ENCODE measurements at regions not wholly inside any gene's neighbourhood (a gene's known extent, or its start where the extent isn't known, plus 50 kb on each side); places are given as distances from the start of the nearest gene placed in this dataset.
"Not testable (repeated sequence)": the region's sequence is repeated elsewhere in the genome, so short reads cannot be mapped to it uniquely, and the experiment has no call there.

- H3K4me1 Mint-ChIP-seq (ENCODE audit: low read depth), result peaks cover 2% of the 10 kb centered on the region
- no peak overlapping the region for H3K27ac Mint-ChIP-seq
- no peaks in the 10 kb centered on the region for H3K9me3 Mint-ChIP-seq
- H3K36me3 Mint-ChIP-seq (ENCODE audit: low read depth), result no peaks in the 10 kb centered on the region
- H3K27me3 Mint-ChIP-seq, result peaks cover 24% of the 10 kb centered on the region
- no peak overlapping the region for H3K4me3 Mint-ChIP-seq
- no peak for DNase-seq
Measured at GRCh38 chr12:58087423-58088127, 146.2 kb downstream of the ATP23 start.

GRCh38 chr12:58089588-58089987, 148.2 kb downstream of the ATP23 start:
- Mint-ChIP-seq H3K27ac (no peak overlapping the region), H3K4me1 (ENCODE audit: low read depth) (peaks cover 2% of the 10 kb centered on the region), H3K4me3 (no peak overlapping the region), H3K27me3 (peaks cover 24% of the 10 kb centered on the region), H3K36me3 (ENCODE audit: low read depth) (no peaks in the 10 kb centered on the region), H3K9me3 (no peaks in the 10 kb centered on the region)
- DNase-seq, result no peak

- no peak for DNase-seq
- Mint-ChIP-seq H3K36me3 (ENCODE audit: low read depth) (no peaks in the 10 kb centered on the region), H3K9me3 (no peaks in the 10 kb centered on the region), H3K27ac (no peak overlapping the region), H3K4me3 (no peak overlapping the region), H3K4me1 (ENCODE audit: low read depth) (peaks cover 2% of the 10 kb centered on the region), H3K27me3 (peaks cover 20% of the 10 kb centered on the region)
Measured at GRCh38 chr12:58090685-58091084, 149.3 kb downstream of the ATP23 start.

- Mint-ChIP-seq H3K27ac (no peak overlapping the region), H3K4me3 (no peak overlapping the region), H3K4me1 (ENCODE audit: low read depth) (no peaks in the 10 kb centered on the region), H3K27me3 (peaks cover 6% of the 10 kb centered on the region), H3K36me3 (ENCODE audit: low read depth) (no peaks in the 10 kb centered on the region), H3K9me3 (no peaks in the 10 kb centered on the region)
- DNase-seq, result no peak
Measured at GRCh38 chr12:58095002-58095401, 153.6 kb downstream of the ATP23 start.

GRCh38 chr12:58097741-58098140, 156.4 kb downstream of the ATP23 start:
- H3K27me3 Mint-ChIP-seq, result peaks cover 8% of the 10 kb centered on the region
- DNase-seq, result no peak
- H3K9me3 Mint-ChIP-seq, result no peaks in the 10 kb centered on the region
- H3K4me3 Mint-ChIP-seq, result no peak overlapping the region
- H3K36me3 Mint-ChIP-seq (ENCODE audit: low read depth), result no peaks in the 10 kb centered on the region
- H3K4me1 Mint-ChIP-seq (ENCODE audit: low read depth), result no peaks in the 10 kb centered on the region
- no peak overlapping the region for H3K27ac Mint-ChIP-seq

- DNase-seq, result no peak
- H3K27ac Mint-ChIP-seq, result no peak overlapping the region
- peaks cover 8% of the 10 kb centered on the region for H3K27me3 Mint-ChIP-seq
- no peaks in the 10 kb centered on the region for H3K9me3 Mint-ChIP-seq
- no peaks in the 10 kb centered on the region for H3K4me1 Mint-ChIP-seq (ENCODE audit: low read depth)
- no peak overlapping the region for H3K4me3 Mint-ChIP-seq
- no peaks in the 10 kb centered on the region for H3K36me3 Mint-ChIP-seq (ENCODE audit: low read depth)
Measured at GRCh38 chr12:58099476-58099875, 158.1 kb downstream of the ATP23 start.

GRCh38 chr12:58104351-58104755, 163.0 kb downstream of the ATP23 start:
- Mint-ChIP-seq H3K4me1 (ENCODE audit: low read depth) (no peaks in the 10 kb centered on the region), H3K27me3 (peaks cover 8% of the 10 kb centered on the region), H3K36me3 (ENCODE audit: low read depth) (no peaks in the 10 kb centered on the region), H3K9me3 (peaks cover 3% of the 10 kb centered on the region), H3K27ac (no peak overlapping the region), H3K4me3 (no peak overlapping the region)
- no peak for DNase-seq

GRCh38 chr12:58105225-58106119, 164.1 kb downstream of the ATP23 start:
- Mint-ChIP-seq H3K4me1 (ENCODE audit: low read depth) (no peaks in the 10 kb centered on the region), H3K9me3 (peaks cover 3% of the 10 kb centered on the region), H3K27me3 (peaks cover 4% of the 10 kb centered on the region), H3K4me3 (no peak overlapping the region), H3K27ac (no peak overlapping the region), H3K36me3 (ENCODE audit: low read depth) (no peaks in the 10 kb centered on the region)
- DNase-seq, result no peak

- Mint-ChIP-seq H3K27ac (no peak overlapping the region), H3K9me3 (peaks cover 3% of the 10 kb centered on the region), H3K36me3 (ENCODE audit: low read depth) (no peaks in the 10 kb centered on the region), H3K4me1 (ENCODE audit: low read depth) (no peaks in the 10 kb centered on the region), H3K4me3 (no peak overlapping the region), H3K27me3 (peaks cover 4% of the 10 kb centered on the region)
- DNase-seq, result no peak
Measured at GRCh38 chr12:58106195-58106594, 164.8 kb downstream of the ATP23 start.

- Mint-ChIP-seq H3K36me3 (ENCODE audit: low read depth) (no peaks in the 10 kb centered on the region), H3K9me3 (peaks cover 4% of the 10 kb centered on the region), H3K4me1 (ENCODE audit: low read depth) (no peaks in the 10 kb centered on the region), H3K27ac (no peak overlapping the region), H3K27me3 (peaks cover 10% of the 10 kb centered on the region), H3K4me3 (no peak overlapping the region)
- no peak for DNase-seq
Measured at GRCh38 chr12:58117201-58117600, 175.8 kb downstream of the ATP23 start.

- no peak overlapping the region for H3K27ac Mint-ChIP-seq
- H3K4me3 Mint-ChIP-seq, result no peak overlapping the region
- no peak for DNase-seq
- no peaks in the 10 kb centered on the region for H3K36me3 Mint-ChIP-seq (ENCODE audit: low read depth)
- H3K27me3 Mint-ChIP-seq, result peaks cover 10% of the 10 kb centered on the region
- H3K4me1 Mint-ChIP-seq (ENCODE audit: low read depth), result no peaks in the 10 kb centered on the region
- H3K9me3 Mint-ChIP-seq, result peaks cover 4% of the 10 kb centered on the region
Measured at GRCh38 chr12:58117667-58118066, 176.3 kb downstream of the ATP23 start.

- not testable (repeated sequence) for H3K9me3 Mint-ChIP-seq; H3K27ac Mint-ChIP-seq; H3K36me3 Mint-ChIP-seq (ENCODE audit: low read depth); DNase-seq; H3K4me1 Mint-ChIP-seq (ENCODE audit: low read depth); H3K27me3 Mint-ChIP-seq; H3K4me3 Mint-ChIP-seq
Measured at GRCh38 chr12:58125761-58126160, 184.4 kb downstream of the ATP23 start.

- no peaks in the 10 kb centered on the region for H3K36me3 Mint-ChIP-seq (ENCODE audit: low read depth)
- peaks cover 7% of the 10 kb centered on the region for H3K27me3 Mint-ChIP-seq
- no peak overlapping the region for H3K27ac Mint-ChIP-seq
- H3K4me1 Mint-ChIP-seq (ENCODE audit: low read depth), result no peaks in the 10 kb centered on the region
- no peak overlapping the region for H3K4me3 Mint-ChIP-seq
- no peak for DNase-seq
- no peaks in the 10 kb centered on the region for H3K9me3 Mint-ChIP-seq
Measured at GRCh38 chr12:58131986-58132755, 190.8 kb downstream of the ATP23 start.

GRCh38 chr12:58138424-58138823, 197.1 kb downstream of the ATP23 start:
- Mint-ChIP-seq H3K4me3 (no peak overlapping the region), H3K4me1 (ENCODE audit: low read depth) (no peaks in the 10 kb centered on the region), H3K27ac (no peak overlapping the region), H3K27me3 (peaks cover 7% of the 10 kb centered on the region), H3K9me3 (no peaks in the 10 kb centered on the region), H3K36me3 (ENCODE audit: low read depth) (no peaks in the 10 kb centered on the region)
- no peak for DNase-seq

All from activated T-cell treated with anti-CD3 and anti-CD28 coated beads, Interleukin-2, amount 50 U/mL, for 24 hours (primary cell).